ENCODE measurements at regions not wholly inside any gene's neighbourhood (a gene's known extent, or its start where the extent isn't known, plus 50 kb on each side); places are given as distances from the start of the nearest gene placed in this dataset.
"Not testable (repeated sequence)": the region's sequence is repeated elsewhere in the genome, so short reads cannot be mapped to it uniquely, and the experiment has no call there.

DNA sequence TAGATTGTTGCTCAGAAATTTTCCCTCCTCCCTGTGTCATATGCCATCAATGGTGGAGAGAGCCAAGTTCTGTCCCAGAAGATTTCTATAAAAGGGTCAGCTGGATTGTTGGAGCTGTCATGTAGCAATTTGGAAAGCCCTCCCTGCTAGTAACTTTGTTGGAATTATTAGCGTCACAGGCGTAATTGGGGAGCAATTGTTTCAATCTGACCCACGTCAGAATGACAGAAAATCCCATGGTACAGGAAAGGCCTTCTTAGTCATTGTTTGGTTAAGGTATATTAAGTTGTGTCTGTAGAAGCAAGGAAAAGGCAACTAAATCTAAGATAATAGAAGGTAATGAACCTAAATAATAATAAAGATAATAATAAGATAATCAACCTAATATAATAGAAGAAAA is 148.4 kb downstream of the PLK2 start:
- no peak for TF ChIP-seq CTCF (IDR thresholded peaks at IDR 0.05; ENCODE audit: low read depth, low read length, missing control alignments)
- H3K4me3 ChIP-seq (ENCODE audit: low read depth, low read length): no peak overlapping the region
- DNase-seq (ENCODE audit: low read depth): no peak
- in situ Hi-C loops (cut with HindIII; ENCODE audit: low sequenced_read_pairs): loop anchor here (10.0 kb wide), 1 partner anchor 53 kb away; no protein-coding TSS in a partner anchor

GRCh38 chr5:58308384-58308783 is 151.5 kb downstream of the PLK2 start:
- DNase-seq (ENCODE audit: low read depth); H3K4me3 ChIP-seq (ENCODE audit: low read depth, low read length); in situ Hi-C loops (cut with HindIII; ENCODE audit: low sequenced_read_pairs): not testable (repeated sequence)

DNA sequence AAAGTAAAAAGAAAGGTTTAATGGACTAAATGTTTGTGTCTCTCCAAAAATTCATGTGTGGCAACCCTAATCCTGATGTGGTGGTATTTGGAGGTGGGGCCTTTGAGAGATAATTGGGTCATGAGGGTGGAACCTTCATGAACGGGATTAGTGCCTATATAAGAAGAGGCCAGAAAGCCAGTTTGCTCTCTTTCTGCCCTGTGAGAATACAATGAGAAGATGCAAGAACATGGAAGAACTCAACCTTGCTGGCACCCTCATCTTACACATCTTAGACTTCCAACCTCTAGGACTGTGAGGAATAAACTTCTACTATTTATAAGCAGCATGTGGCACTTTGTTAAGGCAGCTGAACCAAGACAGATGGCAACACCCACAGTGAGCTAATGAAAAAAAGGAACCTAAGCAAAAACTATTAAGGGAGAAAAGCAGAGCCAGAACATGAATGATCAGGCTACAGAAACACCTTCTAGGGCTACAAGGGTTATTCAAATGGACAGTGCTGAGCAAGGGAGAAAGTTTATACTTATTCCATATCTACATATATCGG is 159.5 kb downstream of the PLK2 start:
- no peak for DNase-seq (ENCODE audit: low read depth)

DNA sequence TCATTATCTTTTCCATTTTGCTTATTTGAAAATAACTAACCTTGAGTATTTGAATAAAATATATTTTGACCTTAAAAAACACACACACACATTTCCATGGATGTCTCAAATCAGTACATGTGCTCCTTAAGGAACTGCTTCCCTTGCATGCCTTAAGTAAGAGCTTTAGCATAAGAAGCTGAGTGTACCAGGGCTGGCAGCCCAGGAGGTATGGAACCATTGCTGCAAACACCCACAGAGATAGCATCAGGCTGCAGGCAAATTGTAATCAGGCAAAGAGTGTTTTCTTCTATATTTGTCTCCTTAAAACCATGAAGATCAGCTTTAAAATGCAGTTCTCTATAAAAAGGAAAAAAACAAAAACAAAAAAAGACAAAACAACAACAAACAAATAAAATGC is 160.6 kb downstream of the PLK2 start:
- in situ Hi-C loops (cut with HindIII; ENCODE audit: low sequenced_read_pairs): no loop called here
- no peak for TF ChIP-seq CTCF (IDR thresholded peaks at IDR 0.05; ENCODE audit: low read depth, low read length, missing control alignments)
- DNase-seq (ENCODE audit: low read depth): no peak
- H3K4me3 ChIP-seq (ENCODE audit: low read depth, low read length): no peak overlapping the region

More for the DNA sequence above, 159.5 kb downstream of the PLK2 start:
- no peak for TF ChIP-seq CTCF (IDR thresholded peaks at IDR 0.05; ENCODE audit: low read depth, low read length, missing control alignments)
- in situ Hi-C loops (cut with HindIII; ENCODE audit: low sequenced_read_pairs): no loop called here
- H3K4me3 ChIP-seq (ENCODE audit: low read depth, low read length): no peak overlapping the region

DNA sequence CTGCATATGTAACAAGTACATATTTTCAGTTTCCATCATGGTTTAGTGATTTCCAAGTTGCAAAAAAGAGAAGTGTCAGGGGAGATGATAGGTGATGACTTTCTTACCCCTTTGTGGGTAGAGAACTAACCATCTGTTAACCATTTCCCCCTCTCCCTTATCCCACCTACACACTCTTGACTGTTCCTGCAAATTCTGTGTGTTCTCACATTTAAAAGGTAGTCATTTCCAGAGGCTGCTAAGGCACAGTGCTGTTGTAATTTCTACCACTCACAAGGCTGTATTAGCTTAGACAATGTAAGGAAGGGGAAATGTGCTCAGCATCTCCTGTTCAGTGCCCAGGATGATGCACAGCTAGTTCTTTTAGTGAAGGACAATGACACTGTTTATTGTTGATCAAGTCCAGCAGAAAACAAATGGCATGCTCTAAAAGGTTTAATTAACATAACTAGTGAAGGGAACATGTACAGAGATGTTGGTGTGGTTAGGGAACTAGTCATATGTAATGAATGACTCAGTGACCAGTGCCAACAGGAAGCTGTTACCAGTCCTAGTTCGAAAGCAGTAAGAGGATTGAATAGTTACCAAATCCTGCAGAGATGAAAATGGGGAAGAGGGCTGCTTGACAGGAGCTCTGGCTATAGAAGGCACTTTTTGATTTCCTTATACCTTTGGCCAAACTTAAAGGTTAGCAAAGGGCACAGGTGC is 165.1 kb downstream of the PLK2 start:
- H3K4me3 ChIP-seq (ENCODE audit: low read depth, low read length): no peak overlapping the region
- peak; percentile 2 for DNase-seq (ENCODE audit: low read depth)
- no peak for TF ChIP-seq CTCF (IDR thresholded peaks at IDR 0.05; ENCODE audit: low read depth, low read length, missing control alignments)
- in situ Hi-C loops (cut with HindIII; ENCODE audit: low sequenced_read_pairs): no loop called here

- in situ Hi-C loops (cut with HindIII; ENCODE audit: low sequenced_read_pairs): not testable (repeated sequence)
These were observed 171.6 kb downstream of the PLK2 start for GRCh38 chr5:58288275-58288674.

DNA sequence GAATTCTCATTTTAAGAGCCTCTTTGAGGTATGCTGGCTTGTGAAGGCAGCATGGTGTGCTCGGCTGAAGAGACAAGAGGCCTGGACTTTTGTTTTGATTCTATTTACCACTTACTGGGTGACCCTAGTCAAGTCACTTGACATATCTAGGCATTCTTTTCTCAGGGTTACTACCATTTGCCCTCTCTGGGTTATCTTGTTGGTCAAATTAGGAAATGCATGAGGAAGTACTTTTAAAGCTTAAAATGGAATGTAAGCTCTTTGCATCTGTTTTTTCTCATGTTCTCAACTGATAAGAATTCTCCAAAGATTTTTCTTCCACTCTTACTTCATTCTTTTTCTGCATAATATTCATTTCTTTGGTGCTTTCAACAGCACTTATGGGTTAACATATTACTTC is 173.1 kb downstream of the PLK2 start:
- in situ Hi-C loops (cut with HindIII; ENCODE audit: low sequenced_read_pairs): no loop called here
- no peak overlapping the region for H3K4me3 ChIP-seq (ENCODE audit: low read depth, low read length)
- DNase-seq (ENCODE audit: low read depth): no peak
- no peak for TF ChIP-seq CTCF (IDR thresholded peaks at IDR 0.05; ENCODE audit: low read depth, low read length, missing control alignments)

More at GRCh38 chr5:58288275-58288674, 171.6 kb downstream of the PLK2 start:
- DNase-seq (ENCODE audit: low read depth); H3K4me3 ChIP-seq (ENCODE audit: low read depth, low read length): not testable (repeated sequence)
